ENCODE measurements at regions not wholly inside any gene's neighbourhood (a gene's known extent, or its start where the extent isn't known, plus 50 kb on each side); places are given as distances from the start of the nearest gene placed in this dataset.

DNA sequence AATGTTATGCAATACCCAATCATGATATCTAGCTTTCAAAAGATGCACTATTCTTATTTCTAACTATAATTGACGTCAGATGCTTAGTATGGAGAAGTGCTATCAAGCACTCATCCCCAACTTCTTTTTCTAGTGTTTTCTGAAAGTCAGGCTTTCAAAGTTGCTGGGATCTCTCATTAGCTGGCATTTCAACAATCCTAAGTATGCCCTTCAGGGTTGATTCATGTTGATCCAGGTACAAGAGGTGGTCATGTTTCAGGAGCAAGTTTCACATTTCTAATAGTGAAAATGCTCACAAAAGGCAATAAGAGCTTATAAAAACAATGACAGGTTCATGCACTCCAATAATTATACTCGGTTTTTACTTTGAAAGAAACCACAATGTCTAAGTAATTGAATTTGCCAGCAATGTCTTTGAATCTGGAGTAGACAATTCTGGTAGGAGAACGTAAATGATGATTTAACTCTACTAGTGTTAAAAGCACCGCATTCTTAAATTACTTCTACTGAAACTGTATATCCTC lies 193.7 kb upstream of the KHDRBS2 start:
- DNase-seq (ENCODE audit: low read depth) = no peak

DNA sequence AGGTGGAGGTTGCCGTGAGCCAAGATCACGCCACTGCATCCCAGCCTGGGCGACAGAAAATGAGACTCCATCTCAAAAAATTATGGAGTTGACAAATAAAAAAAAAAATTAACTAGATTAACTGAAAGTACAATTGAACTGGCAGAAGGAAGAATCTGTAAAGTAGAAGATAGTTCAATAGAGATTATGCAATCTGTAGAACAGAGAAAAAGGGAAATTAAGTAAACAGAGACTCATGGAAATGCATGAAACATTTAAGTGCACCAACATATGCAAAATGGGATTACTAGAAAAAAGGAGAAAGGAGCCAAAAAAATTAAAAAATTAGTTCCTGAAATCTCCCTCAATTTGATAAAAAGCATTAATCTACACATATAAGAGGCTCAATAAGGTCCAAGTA lies 188.8 kb upstream of the KHDRBS2 start:
- DNase-seq (ENCODE audit: low read depth) = no peak

DNA sequence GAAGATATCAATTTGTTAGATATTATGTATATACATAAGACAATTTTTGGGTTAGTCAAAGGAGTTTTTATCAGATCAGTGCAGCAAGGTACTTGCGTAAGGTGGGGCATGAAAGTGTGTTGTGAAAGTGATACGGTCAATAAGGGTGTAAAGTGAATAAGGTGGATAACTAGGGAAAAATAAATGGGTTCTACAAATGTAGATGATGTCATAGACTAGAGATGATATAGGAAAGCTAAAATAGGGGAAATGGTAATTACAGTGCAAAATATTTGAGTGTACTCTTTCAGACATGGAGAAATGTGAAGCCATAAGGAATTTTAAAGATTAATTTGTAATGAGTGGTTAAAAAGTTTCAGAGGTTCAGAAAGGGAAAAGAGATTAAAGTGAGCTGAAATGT lies 180.6 kb upstream of the KHDRBS2 start:
- no peak for DNase-seq (ENCODE audit: low read depth)

GRCh38 chr6:62465206-62465605 lies 179.2 kb upstream of the KHDRBS2 start:
- no peak for DNase-seq (ENCODE audit: low read depth)

- no peak for DNase-seq (ENCODE audit: low read depth)
Measured at GRCh38 chr6:62452586-62452985, 166.6 kb upstream of the KHDRBS2 start.

DNA sequence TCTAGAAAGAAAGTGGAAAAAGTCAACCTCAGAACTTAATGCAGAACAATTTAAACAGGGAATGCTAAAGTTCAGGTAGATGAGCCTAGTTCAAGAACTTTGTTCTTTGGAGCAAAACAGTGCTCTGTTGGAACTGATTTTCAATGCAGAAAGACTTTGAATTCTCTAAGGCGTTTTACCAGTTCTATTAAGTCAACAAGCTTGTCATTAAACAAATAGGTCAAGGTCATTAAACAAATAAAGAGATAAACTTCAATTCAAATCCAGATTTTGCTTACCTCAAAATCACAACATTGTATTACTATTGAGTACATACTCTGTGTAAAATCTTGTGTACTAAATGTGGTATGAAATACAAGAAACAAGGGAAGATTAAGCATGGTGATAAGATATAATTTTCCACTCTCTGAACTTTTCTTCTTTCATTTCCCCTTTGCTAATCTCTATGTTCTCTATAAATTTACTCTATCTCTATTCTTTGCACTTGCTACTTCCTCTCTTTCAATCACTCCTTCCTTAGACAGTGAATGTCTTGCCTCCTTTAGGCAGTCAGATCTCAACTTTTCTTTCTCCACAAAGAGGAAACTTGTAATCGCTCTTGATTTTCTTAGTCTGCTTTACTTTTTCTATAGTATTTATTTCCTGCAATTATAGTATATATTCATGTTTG lies 160.8 kb upstream of the KHDRBS2 start:
- no peak for DNase-seq (ENCODE audit: low read depth)

- no peak for DNase-seq (ENCODE audit: low read depth)
Measured at GRCh38 chr6:62445521-62445920, 159.5 kb upstream of the KHDRBS2 start.

- DNase-seq (ENCODE audit: low read depth) = no peak
Measured at GRCh38 chr6:62441182-62441581, 155.2 kb upstream of the KHDRBS2 start.

DNA sequence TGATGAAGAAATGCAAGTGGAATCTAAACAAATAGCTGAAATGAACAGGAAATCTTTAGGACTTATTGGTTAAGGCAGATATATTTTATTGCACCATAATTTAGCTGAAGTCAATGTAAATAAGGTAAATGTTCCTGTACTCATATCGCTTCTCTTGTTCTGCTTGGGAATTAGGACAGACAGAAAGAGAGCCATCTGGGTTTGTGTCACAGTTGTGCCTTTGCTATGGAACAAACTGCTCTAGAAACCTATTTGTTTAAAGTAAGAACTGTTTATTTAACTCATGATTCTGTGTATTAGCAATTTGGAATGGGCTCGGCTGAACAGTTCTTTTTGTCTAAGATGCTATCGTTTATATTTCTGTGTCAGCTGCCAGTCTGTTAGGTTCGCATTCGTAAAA lies 143.8 kb upstream of the KHDRBS2 start:
- no peak for DNase-seq (ENCODE audit: low read depth)

GRCh38 chr6:62400521-62401259 lies 114.7 kb upstream of the KHDRBS2 start:
- no peak for DNase-seq (ENCODE audit: low read depth)

- DNase-seq (ENCODE audit: low read depth) = no peak
Measured at GRCh38 chr6:62393608-62394007, 107.6 kb upstream of the KHDRBS2 start.

DNA sequence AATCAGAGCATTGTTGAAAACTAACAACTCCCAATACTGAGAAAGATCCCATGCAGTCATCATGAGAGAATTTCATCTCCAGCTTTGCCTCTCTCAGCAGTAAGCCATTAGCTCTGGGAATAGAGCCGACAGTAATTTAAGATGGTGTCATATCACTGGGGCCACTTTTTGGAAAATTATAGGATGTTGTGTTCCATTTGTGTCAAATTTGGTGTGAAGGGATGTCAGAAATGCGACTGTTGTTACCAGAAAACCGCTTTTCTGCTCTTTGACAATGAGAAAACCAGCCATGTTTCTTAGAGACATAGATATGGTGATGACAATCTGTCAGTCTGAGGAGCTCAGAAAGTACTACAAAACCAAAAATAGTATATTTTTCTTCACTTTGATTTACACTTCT lies 106.3 kb upstream of the KHDRBS2 start:
- DNase-seq (ENCODE audit: low read depth) = no peak

- DNase-seq (ENCODE audit: low read depth) = no peak
Measured at GRCh38 chr6:62391358-62391757, 105.3 kb upstream of the KHDRBS2 start.

DNA sequence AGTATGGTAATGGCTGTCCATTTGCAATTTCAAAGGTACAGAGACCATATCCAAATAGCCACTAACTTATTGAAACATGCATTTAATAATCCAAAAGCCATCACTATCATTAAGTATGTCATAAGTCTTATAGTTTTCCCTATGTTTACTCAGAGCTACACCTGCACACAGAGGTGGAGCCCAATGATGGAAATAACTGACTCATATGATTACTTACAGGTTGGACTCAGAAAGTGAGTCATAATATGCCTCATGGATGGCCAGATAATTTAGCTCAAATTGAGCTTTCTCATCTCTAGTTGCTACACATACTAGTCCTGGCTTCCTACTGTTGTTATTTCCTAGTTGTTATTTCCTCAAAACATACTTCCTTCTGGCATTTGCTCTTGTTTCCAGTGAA lies 104.4 kb upstream of the KHDRBS2 start:
- no peak for DNase-seq (ENCODE audit: low read depth)

- DNase-seq (ENCODE audit: low read depth) = no peak
Measured at GRCh38 chr6:62371453-62372210, 85.6 kb upstream of the KHDRBS2 start.

DNA sequence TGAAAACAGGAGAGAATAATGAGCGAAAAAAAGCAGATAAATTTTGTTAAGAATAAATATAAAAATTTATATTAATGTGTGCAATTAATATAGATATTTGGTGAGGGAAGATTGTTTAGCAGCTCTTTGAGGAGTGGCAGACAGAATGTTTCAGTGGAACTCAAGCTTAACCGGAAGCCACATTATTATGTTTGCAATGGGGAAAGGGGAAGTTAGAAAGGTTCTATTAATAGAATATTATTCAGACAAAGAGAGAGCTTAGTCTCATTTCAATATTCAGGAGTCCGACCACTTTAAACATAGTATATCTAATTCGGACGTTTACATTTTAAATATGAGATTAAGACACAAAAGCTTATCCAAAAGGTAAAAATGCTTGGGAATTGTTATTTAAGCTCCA lies 81.6 kb upstream of the KHDRBS2 start:
- DNase-seq (ENCODE audit: low read depth) = no peak

- DNase-seq (ENCODE audit: low read depth) = no peak
Measured at GRCh38 chr6:62362097-62362496, 76.1 kb upstream of the KHDRBS2 start.

DNA sequence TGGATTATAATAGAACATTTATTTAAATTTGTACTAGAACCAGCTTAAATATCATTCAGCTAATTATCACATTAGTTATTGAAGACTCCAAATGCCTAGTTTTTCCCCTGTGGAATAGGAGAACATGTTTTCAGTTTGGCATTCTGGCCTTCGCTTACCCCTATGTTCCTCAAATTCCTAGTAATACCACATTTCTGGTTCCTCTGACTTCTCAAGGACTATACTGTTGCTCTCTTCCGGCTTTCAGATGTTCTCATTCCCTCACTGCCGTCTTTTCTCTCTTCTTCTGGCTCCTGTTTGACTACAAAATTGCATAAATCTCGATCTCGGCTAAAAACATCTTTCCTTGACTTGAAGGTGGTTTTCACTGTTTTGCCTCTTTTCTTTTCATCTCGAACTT lies 71.8 kb upstream of the KHDRBS2 start:
- no peak for DNase-seq (ENCODE audit: low read depth)

DNA sequence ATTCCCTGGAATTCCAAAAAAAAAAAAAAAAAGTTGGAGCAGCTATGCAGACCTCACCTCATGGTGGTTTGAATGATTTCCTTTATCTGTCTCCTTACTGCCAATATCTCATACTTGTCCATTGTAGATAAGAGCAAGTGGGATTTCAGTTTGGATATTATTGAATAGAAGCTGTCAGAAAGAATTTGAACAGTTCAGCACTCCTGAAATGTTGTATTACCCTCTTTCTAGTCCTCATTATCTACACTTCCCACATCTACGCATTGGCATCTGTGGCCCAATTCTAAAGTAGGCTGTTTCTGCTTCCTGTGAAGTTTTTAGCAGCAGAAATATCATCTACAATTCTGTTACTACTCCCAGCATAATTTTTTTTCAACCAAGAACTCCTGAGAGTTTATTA lies 68.2 kb upstream of the KHDRBS2 start:
- DNase-seq (ENCODE audit: low read depth) = no peak

DNA sequence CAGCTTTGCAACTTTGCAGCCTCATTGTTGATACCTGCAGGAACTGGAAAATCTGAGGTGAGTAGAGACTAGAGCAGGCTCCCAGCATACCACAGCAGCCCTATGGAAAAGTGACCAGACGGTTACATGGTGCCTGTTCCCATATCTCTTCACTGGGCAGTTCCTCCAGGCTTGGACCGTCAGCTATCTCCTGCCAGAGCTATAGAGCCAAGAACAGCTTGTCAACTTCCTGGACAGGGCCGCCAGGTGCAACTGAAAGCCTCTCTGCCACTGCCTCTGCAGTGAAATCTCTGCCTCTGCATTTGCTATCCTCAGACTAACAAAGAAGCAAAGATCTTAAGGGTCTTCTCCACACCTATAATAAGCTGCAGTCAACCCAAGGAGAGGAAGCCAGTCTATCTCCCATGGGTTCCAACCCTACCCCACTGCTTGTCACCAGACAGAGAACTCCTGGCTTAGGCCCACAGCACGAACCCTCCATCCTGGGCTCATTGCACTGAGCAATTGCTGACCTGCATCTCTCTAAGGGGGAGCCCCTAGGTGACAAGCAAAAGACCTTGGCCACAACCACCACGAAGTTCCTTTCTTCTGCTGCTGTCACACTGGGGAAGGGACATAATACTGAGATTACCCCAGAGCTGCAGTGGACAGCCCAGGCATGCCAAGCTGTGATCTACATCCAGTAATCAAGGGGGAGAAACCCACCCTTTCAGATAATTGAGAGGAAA lies 60.1 kb upstream of the KHDRBS2 start:
- no peak for DNase-seq (ENCODE audit: low read depth)

- no peak for DNase-seq (ENCODE audit: low read depth)
Measured at GRCh38 chr6:62345446-62345845, 59.4 kb upstream of the KHDRBS2 start.

- no peak for DNase-seq (ENCODE audit: low read depth)
Measured at GRCh38 chr6:62344850-62345249, 58.8 kb upstream of the KHDRBS2 start.

Data from Daoy (cell line).